Vagina (tissue), 2 donors: ENCODE measurements at regions not wholly inside any gene's neighbourhood (a gene's known extent, or its start where the extent isn't known, plus 50 kb on each side); places are given as distances from the start of the nearest gene placed in this dataset.

Experiments
- DNase-seq, 2 donors: peaks; one replicate each; pipeline ENCODE4 v3.0.0-alpha.2; 2017; ENCODE audit errors: extremely low spot score in 2 of 2
- H3K27ac ChIP-seq: fragments of 200-600 bp; sonication (generic); one replicate; pipeline ENCODE4 v1.5.1; 2019
- H3K27me3 ChIP-seq: fragments of 200-600 bp; sonication (generic); one replicate; pipeline ENCODE4 v1.5.1; 2019
- H3K36me3 ChIP-seq, 2 donors: fragments of 200-600 bp; sonication (generic); one replicate each; pipeline ENCODE4 v1.5.1; 2017 to 2019
- H3K4me1 ChIP-seq: fragments of 200-600 bp; sonication (generic); one replicate; pipeline ENCODE4 v1.5.1; 2019
- H3K4me3 ChIP-seq, 2 donors: fragments of 200-600 bp; sonication (generic); 1 replicate in 1 of 2; 2 replicates in 1 of 2; pipeline ENCODE4 v1.5.1; 2016 to 2019
- H3K9me3 ChIP-seq: fragments of 200-600 bp; sonication (generic); one replicate; pipeline ENCODE4 v1.5.1; 2019
- POLR2A ChIP-seq, 2 donors: fragments of 450-650 bp; IDR thresholded peaks; one replicate each; pipeline ENCODE4 v1.6.1; 2017; ENCODE audit warnings: antibody characterized with exemption in 2 of 2, mild to moderate bottlenecking in 2 of 2, moderate library complexity in 2 of 2
- POLR2AphosphoS5 ChIP-seq, 2 donors: sonication (generic); formaldehyde crosslinking; IDR thresholded peaks; one replicate each; pipeline ENCODE4 v1.9.0; 2017; ENCODE audit warnings: antibody characterized with exemption in 2 of 2, mild to moderate bottlenecking in 2 of 2, low read depth in 1 of 2; ENCODE audit not compliant: insufficient read depth in 1 of 2
- intact Hi-C: fragments of 100-400 bp; cut with DNase I; formaldehyde crosslinking; loops from one replicate; pipeline ENCODE4 v1.15.1; 2023
- TF ChIP-seq, protein P1 (sequence below), 3 experiments: fragments of 450-650 bp in 2 of 3; fragments of 200-600 bp in 1 of 3; sonication (generic) in 1 of 3; IDR thresholded peaks; one replicate each; pipeline ENCODE4 v1.5.1; 2017 to 2019; ENCODE audit warnings: antibody characterized with exemption in 3 of 3, mild to moderate bottlenecking in 2 of 3, moderate library complexity in 2 of 3

DNA sequence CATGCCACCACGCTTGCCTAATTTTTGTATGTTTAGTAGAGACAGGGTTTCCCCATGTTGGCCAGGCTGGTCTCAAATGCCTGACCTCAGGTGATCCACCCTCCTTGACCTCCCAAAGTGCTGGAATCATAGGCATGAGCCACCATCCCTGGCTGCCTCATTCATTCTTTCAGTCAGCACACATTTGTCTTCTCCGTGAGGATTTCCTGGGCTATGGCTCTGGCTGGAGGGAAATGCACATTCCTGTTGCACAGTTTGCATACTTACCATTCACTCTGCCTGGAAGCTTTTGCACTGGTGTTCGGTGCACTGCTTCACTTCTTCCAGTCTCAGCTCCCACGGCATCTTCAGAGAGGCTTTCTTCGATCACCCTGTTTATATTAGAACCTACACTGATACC, 267.8 kb downstream of the STIM2 start:
- no peaks in the 10 kb centered on the region for H3K27me3 ChIP-seq
- no peaks in the 10 kb centered on the region for H3K4me1 ChIP-seq
- H3K36me3 ChIP-seq, result no peaks in the 10 kb centered on the region
- intact Hi-C loops, result no loop called here
- H3K4me3 ChIP-seq, result no peak overlapping the region
- no peaks in the 10 kb centered on the region for H3K9me3 ChIP-seq
- no peak overlapping the region for H3K27ac ChIP-seq
- TF ChIP-seq POLR2A (IDR thresholded peaks at IDR 0.05) (no peak), POLR2AphosphoS5 (IDR thresholded peaks at IDR 0.05; ENCODE audit: insufficient read depth in 1 of 2, low read depth in 1 of 2) (no peak)
- TF ChIP-seq, protein P1, sequence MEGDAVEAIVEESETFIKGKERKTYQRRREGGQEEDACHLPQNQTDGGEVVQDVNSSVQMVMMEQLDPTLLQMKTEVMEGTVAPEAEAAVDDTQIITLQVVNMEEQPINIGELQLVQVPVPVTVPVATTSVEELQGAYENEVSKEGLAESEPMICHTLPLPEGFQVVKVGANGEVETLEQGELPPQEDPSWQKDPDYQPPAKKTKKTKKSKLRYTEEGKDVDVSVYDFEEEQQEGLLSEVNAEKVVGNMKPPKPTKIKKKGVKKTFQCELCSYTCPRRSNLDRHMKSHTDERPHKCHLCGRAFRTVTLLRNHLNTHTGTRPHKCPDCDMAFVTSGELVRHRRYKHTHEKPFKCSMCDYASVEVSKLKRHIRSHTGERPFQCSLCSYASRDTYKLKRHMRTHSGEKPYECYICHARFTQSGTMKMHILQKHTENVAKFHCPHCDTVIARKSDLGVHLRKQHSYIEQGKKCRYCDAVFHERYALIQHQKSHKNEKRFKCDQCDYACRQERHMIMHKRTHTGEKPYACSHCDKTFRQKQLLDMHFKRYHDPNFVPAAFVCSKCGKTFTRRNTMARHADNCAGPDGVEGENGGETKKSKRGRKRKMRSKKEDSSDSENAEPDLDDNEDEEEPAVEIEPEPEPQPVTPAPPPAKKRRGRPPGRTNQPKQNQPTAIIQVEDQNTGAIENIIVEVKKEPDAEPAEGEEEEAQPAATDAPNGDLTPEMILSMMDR (IDR thresholded peaks at IDR 0.05), result no peak
- no peak for DNase-seq

GRCh38 chr4:27129871-27130366, 269.3 kb downstream of the STIM2 start:
- Histone ChIP-seq H3K9me3 (no peaks in the 10 kb centered on the region), H3K27ac (no peak overlapping the region), H3K27me3 (no peaks in the 10 kb centered on the region), H3K4me3 (no peak overlapping the region), H3K36me3 (no peaks in the 10 kb centered on the region), H3K4me1 (no peaks in the 10 kb centered on the region)
- intact Hi-C loops, result no loop called here
- TF ChIP-seq, protein P1 (IDR thresholded peaks at IDR 0.05), result no peak
- no peak for TF ChIP-seq POLR2A (IDR thresholded peaks at IDR 0.05)
- TF ChIP-seq POLR2AphosphoS5 (IDR thresholded peaks at IDR 0.05; ENCODE audit: insufficient read depth in 1 of 2, low read depth in 1 of 2), result no peak
- no peak for DNase-seq

GRCh38 chr4:27132497-27132896, 271.9 kb downstream of the STIM2 start:
- no peaks in the 10 kb centered on the region for H3K36me3 ChIP-seq
- no peaks in the 10 kb centered on the region for H3K4me1 ChIP-seq
- H3K27ac ChIP-seq, result no peak overlapping the region
- DNase-seq, result no peak
- TF ChIP-seq, protein P1 (IDR thresholded peaks at IDR 0.05), result no peak
- TF ChIP-seq POLR2AphosphoS5 (IDR thresholded peaks at IDR 0.05; ENCODE audit: insufficient read depth in 1 of 2, low read depth in 1 of 2), result no peak
- no peak for TF ChIP-seq POLR2A (IDR thresholded peaks at IDR 0.05)
- H3K27me3 ChIP-seq, result no peaks in the 10 kb centered on the region
- H3K9me3 ChIP-seq, result no peaks in the 10 kb centered on the region
- no peak overlapping the region for H3K4me3 ChIP-seq
- intact Hi-C loops, result no loop called here

DNA sequence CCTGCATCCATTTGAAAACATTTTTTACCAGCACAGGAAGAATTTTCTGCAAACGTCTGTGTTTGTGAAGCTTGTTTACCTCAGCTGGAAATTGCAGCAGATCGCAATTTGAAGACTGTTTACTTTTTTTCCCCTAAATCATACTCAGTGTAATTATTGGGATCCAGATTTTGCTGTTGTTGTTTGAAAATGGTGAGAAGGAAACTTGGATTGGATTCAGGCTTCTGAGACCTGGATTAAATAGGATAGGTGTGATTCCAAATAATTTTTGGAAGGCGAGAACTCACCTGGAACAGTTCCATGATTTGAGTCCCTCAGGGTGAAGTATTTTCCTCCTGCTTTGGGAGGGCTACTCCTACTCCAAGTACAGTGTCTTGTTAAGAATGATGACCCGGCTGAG, 279.8 kb downstream of the STIM2 start:
- no peaks in the 10 kb centered on the region for H3K27me3 ChIP-seq
- TF ChIP-seq POLR2A (IDR thresholded peaks at IDR 0.05) (no peak), POLR2AphosphoS5 (IDR thresholded peaks at IDR 0.05; ENCODE audit: insufficient read depth in 1 of 2, low read depth in 1 of 2) (no peak)
- TF ChIP-seq, protein P1 (IDR thresholded peaks at IDR 0.05), result no peak
- no peaks in the 10 kb centered on the region for H3K4me1 ChIP-seq
- intact Hi-C loops, result no loop called here
- no peak overlapping the region for H3K27ac ChIP-seq
- H3K36me3 ChIP-seq, result no peaks in the 10 kb centered on the region
- no peaks in the 10 kb centered on the region for H3K9me3 ChIP-seq
- no peak overlapping the region for H3K4me3 ChIP-seq
- DNase-seq, result no peak

GRCh38 chr4:27141530-27141929, 280.9 kb downstream of the STIM2 start:
- intact Hi-C loops, result no loop called here
- no peaks in the 10 kb centered on the region for H3K4me1 ChIP-seq
- no peak overlapping the region for H3K4me3 ChIP-seq
- H3K27me3 ChIP-seq, result no peaks in the 10 kb centered on the region
- TF ChIP-seq POLR2AphosphoS5 (IDR thresholded peaks at IDR 0.05; ENCODE audit: insufficient read depth in 1 of 2, low read depth in 1 of 2), result no peak
- TF ChIP-seq, protein P1 (IDR thresholded peaks at IDR 0.05), result no peak
- TF ChIP-seq POLR2A (IDR thresholded peaks at IDR 0.05), result no peak
- H3K9me3 ChIP-seq, result no peaks in the 10 kb centered on the region
- no peak overlapping the region for H3K27ac ChIP-seq
- DNase-seq, result no peak
- no peaks in the 10 kb centered on the region for H3K36me3 ChIP-seq
